22Rv1 (cell line): ENCODE measurements at regions not wholly inside any gene's neighbourhood (a gene's known extent, or its start where the extent isn't known, plus 50 kb on each side); places are given as distances from the start of the nearest gene placed in this dataset.

Source experiments
- ZFX ChIP-seq: fragments of 450-650 bp; IDR thresholded peaks from 2 replicates; pipeline ENCODE4 v1.6.1; 2017; ENCODE audit warnings: antibody characterized with exemption, borderline replicate concordance
- TF ChIP-seq, protein P1 (sequence below): fragments of 450-650 bp; IDR thresholded peaks from 2 replicates; pipeline ENCODE4 v1.5.1; 2017; ENCODE audit warnings: mild to moderate bottlenecking

DNA sequence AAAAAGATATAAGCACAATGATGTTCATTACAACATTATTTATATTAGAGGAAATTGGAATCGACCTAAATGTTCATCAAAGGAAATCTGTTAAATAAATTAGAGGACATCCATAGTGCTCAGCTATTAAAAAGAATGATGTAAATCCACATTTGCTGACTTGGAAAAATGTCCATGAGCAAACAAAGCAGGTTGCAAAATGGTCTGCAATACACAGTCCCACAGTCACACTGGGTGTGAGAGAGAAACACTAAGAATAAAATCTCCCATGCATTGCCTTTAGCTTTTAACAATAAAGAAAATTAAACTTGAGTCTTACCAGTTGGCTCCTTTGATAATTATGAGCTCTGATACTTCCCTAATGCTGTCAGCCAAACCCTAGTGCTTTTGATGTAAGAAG, 811.1 kb upstream of the SALL3 start:
- TF ChIP-seq, protein P1, sequence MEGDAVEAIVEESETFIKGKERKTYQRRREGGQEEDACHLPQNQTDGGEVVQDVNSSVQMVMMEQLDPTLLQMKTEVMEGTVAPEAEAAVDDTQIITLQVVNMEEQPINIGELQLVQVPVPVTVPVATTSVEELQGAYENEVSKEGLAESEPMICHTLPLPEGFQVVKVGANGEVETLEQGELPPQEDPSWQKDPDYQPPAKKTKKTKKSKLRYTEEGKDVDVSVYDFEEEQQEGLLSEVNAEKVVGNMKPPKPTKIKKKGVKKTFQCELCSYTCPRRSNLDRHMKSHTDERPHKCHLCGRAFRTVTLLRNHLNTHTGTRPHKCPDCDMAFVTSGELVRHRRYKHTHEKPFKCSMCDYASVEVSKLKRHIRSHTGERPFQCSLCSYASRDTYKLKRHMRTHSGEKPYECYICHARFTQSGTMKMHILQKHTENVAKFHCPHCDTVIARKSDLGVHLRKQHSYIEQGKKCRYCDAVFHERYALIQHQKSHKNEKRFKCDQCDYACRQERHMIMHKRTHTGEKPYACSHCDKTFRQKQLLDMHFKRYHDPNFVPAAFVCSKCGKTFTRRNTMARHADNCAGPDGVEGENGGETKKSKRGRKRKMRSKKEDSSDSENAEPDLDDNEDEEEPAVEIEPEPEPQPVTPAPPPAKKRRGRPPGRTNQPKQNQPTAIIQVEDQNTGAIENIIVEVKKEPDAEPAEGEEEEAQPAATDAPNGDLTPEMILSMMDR = no peak
- TF ChIP-seq ZFX = no peak
